ENCODE measurements at regions not wholly inside any gene's neighbourhood (a gene's known extent, or its start where the extent isn't known, plus 50 kb on each side); places are given as distances from the start of the nearest gene placed in this dataset.
A peak's percentile ranks its signal among the peaks of the same experiment; 100 is the strongest.

DNA sequence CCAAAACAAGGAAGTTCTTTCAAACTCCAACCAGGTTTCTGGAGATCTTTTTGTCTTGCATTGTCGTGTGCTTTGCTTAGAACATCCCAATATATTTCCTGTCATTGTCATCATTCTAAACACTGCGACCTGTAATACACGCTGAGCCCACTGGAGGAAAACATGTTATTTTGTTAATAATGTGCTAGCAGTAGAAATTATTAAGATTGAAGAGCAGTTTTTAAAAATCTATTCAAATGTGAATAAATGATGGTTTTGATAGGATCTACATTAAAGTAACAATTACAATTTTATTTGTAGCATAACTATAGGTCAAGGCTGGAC lies 268.5 kb downstream of the PTPRC start:
- Histone ChIP-seq H2BK15ac (ENCODE audit: low read depth, poor library complexity, severe bottlenecking) (no peak overlapping the region), H4K91ac (ENCODE audit: low read length) (no peak overlapping the region)

DNA sequence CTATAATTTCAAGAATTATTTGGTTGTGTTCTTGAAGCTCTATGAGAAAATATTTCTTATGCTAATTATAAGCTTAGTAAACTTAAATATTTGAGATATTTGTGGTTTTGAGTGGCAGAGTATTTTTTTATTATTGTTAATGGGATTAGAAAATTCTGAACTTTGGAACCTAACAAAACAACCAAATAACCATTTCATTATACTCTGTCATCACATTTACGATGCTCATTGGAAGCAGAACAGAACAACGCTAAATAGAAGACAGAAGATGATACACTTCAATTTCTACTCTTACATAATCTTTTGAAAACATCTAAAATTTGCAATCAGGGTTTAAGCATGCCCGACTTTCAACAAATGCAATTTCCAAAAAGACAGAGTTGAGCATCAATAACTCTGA lies 270.2 kb downstream of the PTPRC start:
- no peak overlapping the region for H2BK5ac ChIP-seq (ENCODE audit: low read depth, low read length, poor library complexity, severe bottlenecking)
- H3K9me3 ChIP-seq (ENCODE audit: control insufficient read depth, low read length) = no peaks in the 10 kb centered on the region
- H3K27me3 ChIP-seq (ENCODE audit: control insufficient read depth in 1 of 2, insufficient read depth in 1 of 2, low read length in 2 of 2) = no peaks in the 10 kb centered on the region
- H2BK120ac ChIP-seq (ENCODE audit: low read depth, low read length) = no peak overlapping the region
- no peak overlapping the region for H3K18ac ChIP-seq (ENCODE audit: low read depth in 1 of 2, low read length in 2 of 2)
- 99% methylated on average over 3 of the region's 3 CpGs for WGBS
- H2BK12ac ChIP-seq (ENCODE audit: low read length in 2 of 2) = no peak overlapping the region
- H3K9ac ChIP-seq (ENCODE audit: low read length) = no peak overlapping the region
- H3K27ac ChIP-seq (ENCODE audit: low read length, poor library complexity, severe bottlenecking) = no peak overlapping the region
- no peak overlapping the region for H2BK15ac ChIP-seq (ENCODE audit: low read depth, poor library complexity, severe bottlenecking)
- H3K36me3 ChIP-seq (ENCODE audit: control insufficient read depth in 1 of 2, insufficient read depth in 2 of 2, low read depth in 1 of 2, low read length in 2 of 2) = no peaks in the 10 kb centered on the region
- H3K79me1 ChIP-seq (replicated peaks; ENCODE audit: low read length, poor library complexity, severe bottlenecking) = no peaks in the 10 kb centered on the region
- no peak overlapping the region for H3K4me3 ChIP-seq (ENCODE audit: insufficient read depth in 1 of 2, low read depth in 1 of 2, low read length in 2 of 2)
- H4K91ac ChIP-seq (ENCODE audit: low read length) = no peak overlapping the region
- H3K14ac ChIP-seq (ENCODE audit: low read length in 2 of 2) = no peak overlapping the region
- H3K4me1 ChIP-seq (ENCODE audit: control insufficient read depth, insufficient read depth, low read depth, low read length) = peaks cover 3% of the 10 kb centered on the region
- H3K4ac ChIP-seq (ENCODE audit: low read depth in 1 of 2, low read length in 2 of 2) = no peak overlapping the region
- H2AFZ ChIP-seq (ENCODE audit: low read depth, low read length) = no peak overlapping the region
- no peak overlapping the region for H2AK5ac ChIP-seq (ENCODE audit: low read length, severe bottlenecking)
- no peak for DNase-seq
- H3K4me2 ChIP-seq (ENCODE audit: low read length, poor library complexity, severe bottlenecking) = no peak overlapping the region
- H4K8ac ChIP-seq (ENCODE audit: low read length) = no peak overlapping the region
- H3K23ac ChIP-seq (ENCODE audit: low read length in 2 of 2) = no peak overlapping the region

More for the DNA sequence above, 268.5 kb downstream of the PTPRC start:
- Histone ChIP-seq H3K27me3 (ENCODE audit: control insufficient read depth in 1 of 2, insufficient read depth in 1 of 2, low read length in 2 of 2) (no peaks in the 10 kb centered on the region), H3K23ac (ENCODE audit: low read length in 2 of 2) (no peak overlapping the region), H3K27ac (ENCODE audit: low read length, poor library complexity, severe bottlenecking) (no peak overlapping the region), H2BK120ac (ENCODE audit: low read depth, low read length) (no peak overlapping the region), H2AK5ac (ENCODE audit: low read length, severe bottlenecking) (no peak overlapping the region), H3K9me3 (ENCODE audit: control insufficient read depth, low read length) (no peaks in the 10 kb centered on the region), H3K18ac (ENCODE audit: low read depth in 1 of 2, low read length in 2 of 2) (no peak overlapping the region), H3K14ac (ENCODE audit: low read length in 2 of 2) (no peak overlapping the region), H2AFZ (ENCODE audit: low read depth, low read length) (no peak overlapping the region), H3K4me2 (ENCODE audit: low read length, poor library complexity, severe bottlenecking) (no peak overlapping the region), H3K36me3 (ENCODE audit: control insufficient read depth in 1 of 2, insufficient read depth in 2 of 2, low read depth in 1 of 2, low read length in 2 of 2) (no peaks in the 10 kb centered on the region), H3K9ac (ENCODE audit: low read length) (no peak overlapping the region), H2BK12ac (ENCODE audit: low read length in 2 of 2) (no peak overlapping the region), H2BK5ac (ENCODE audit: low read depth, low read length, poor library complexity, severe bottlenecking) (no peak overlapping the region), H3K79me1 (replicated peaks; ENCODE audit: low read length, poor library complexity, severe bottlenecking) (no peaks in the 10 kb centered on the region), H4K8ac (ENCODE audit: low read length) (no peak overlapping the region), H3K4me3 (ENCODE audit: insufficient read depth in 1 of 2, low read depth in 1 of 2, low read length in 2 of 2) (no peak overlapping the region), H3K4ac (ENCODE audit: low read depth in 1 of 2, low read length in 2 of 2) (no peak overlapping the region), H3K4me1 (ENCODE audit: control insufficient read depth, insufficient read depth, low read depth, low read length) (peaks cover 5% of the 10 kb centered on the region)
- 82% methylated on average over 3 of the region's 3 CpGs for WGBS
- DNase-seq = no peak

GRCh38 chr1:198909973-198910372 lies 271.1 kb downstream of the PTPRC start:
- Histone ChIP-seq H2AK5ac (ENCODE audit: low read length, severe bottlenecking) (no peak overlapping the region), H2BK5ac (ENCODE audit: low read depth, low read length, poor library complexity, severe bottlenecking) (no peak overlapping the region), H3K9ac (ENCODE audit: low read length) (no peak overlapping the region), H3K36me3 (ENCODE audit: control insufficient read depth in 1 of 2, insufficient read depth in 2 of 2, low read depth in 1 of 2, low read length in 2 of 2) (no peaks in the 10 kb centered on the region), H3K9me3 (ENCODE audit: control insufficient read depth, low read length) (no peaks in the 10 kb centered on the region), H3K27ac (ENCODE audit: low read length, poor library complexity, severe bottlenecking) (no peak overlapping the region), H3K4me3 (ENCODE audit: insufficient read depth in 1 of 2, low read depth in 1 of 2, low read length in 2 of 2) (no peak overlapping the region), H3K4me1 (ENCODE audit: control insufficient read depth, insufficient read depth, low read depth, low read length) (peaks cover 3% of the 10 kb centered on the region), H3K18ac (ENCODE audit: low read depth in 1 of 2, low read length in 2 of 2) (no peak overlapping the region), H2AFZ (ENCODE audit: low read depth, low read length) (no peak overlapping the region), H3K4me2 (ENCODE audit: low read length, poor library complexity, severe bottlenecking) (no peak overlapping the region), H3K27me3 (ENCODE audit: control insufficient read depth in 1 of 2, insufficient read depth in 1 of 2, low read length in 2 of 2) (no peaks in the 10 kb centered on the region), H3K4ac (ENCODE audit: low read depth in 1 of 2, low read length in 2 of 2) (no peak overlapping the region), H2BK120ac (ENCODE audit: low read depth, low read length) (no peak overlapping the region), H3K23ac (ENCODE audit: low read length in 2 of 2) (no peak overlapping the region), H3K14ac (ENCODE audit: low read length in 2 of 2) (no peak overlapping the region), H2BK12ac (ENCODE audit: low read length in 2 of 2) (no peak overlapping the region), H4K91ac (ENCODE audit: low read length) (no peak overlapping the region), H4K8ac (ENCODE audit: low read length) (no peak overlapping the region), H2BK15ac (ENCODE audit: low read depth, poor library complexity, severe bottlenecking) (no peak overlapping the region), H3K79me1 (replicated peaks; ENCODE audit: low read length, poor library complexity, severe bottlenecking) (no peaks in the 10 kb centered on the region)
- DNase-seq = peak; percentile 38
- WGBS = 37% methylated on average over 2 of the region's 2 CpGs

DNA sequence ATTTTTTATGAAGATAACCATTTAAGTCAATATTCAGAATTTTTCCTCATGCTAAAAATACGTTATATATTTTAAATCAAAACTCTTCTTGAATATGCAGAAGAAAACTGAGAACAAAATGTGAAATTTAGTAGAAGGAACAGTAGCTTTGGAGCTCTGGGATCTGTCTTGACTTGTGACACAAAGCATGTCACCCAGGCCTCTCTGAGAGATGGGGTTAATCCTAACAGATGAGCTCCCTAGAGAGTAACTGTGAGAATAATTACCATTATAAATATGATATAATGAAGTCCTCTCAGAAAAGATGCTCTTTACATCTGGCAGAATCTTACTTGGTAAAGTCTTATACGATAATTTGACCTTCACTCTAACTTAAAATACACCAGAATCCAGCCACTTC lies 272.0 kb downstream of the PTPRC start:
- WGBS = 65% methylated on average over 1 of the region's 2 CpGs

More for the DNA sequence above, 272.0 kb downstream of the PTPRC start:
- Histone ChIP-seq H3K36me3 (ENCODE audit: control insufficient read depth in 1 of 2, insufficient read depth in 2 of 2, low read depth in 1 of 2, low read length in 2 of 2) (no peaks in the 10 kb centered on the region), H3K14ac (ENCODE audit: low read length in 2 of 2) (no peak overlapping the region), H3K4me1 (ENCODE audit: control insufficient read depth, insufficient read depth, low read depth, low read length) (peaks cover 3% of the 10 kb centered on the region), H3K9ac (ENCODE audit: low read length) (no peak overlapping the region), H4K8ac (ENCODE audit: low read length) (no peak overlapping the region), H3K4me3 (ENCODE audit: insufficient read depth in 1 of 2, low read depth in 1 of 2, low read length in 2 of 2) (no peak overlapping the region), H2BK5ac (ENCODE audit: low read depth, low read length, poor library complexity, severe bottlenecking) (no peak overlapping the region), H3K4ac (ENCODE audit: low read depth in 1 of 2, low read length in 2 of 2) (no peak overlapping the region), H2BK120ac (ENCODE audit: low read depth, low read length) (no peak overlapping the region), H2BK15ac (ENCODE audit: low read depth, poor library complexity, severe bottlenecking) (no peak overlapping the region), H3K18ac (ENCODE audit: low read depth in 1 of 2, low read length in 2 of 2) (peak overlapping the region in 1 of 2 experiments; percentile 38), H4K91ac (ENCODE audit: low read length) (no peak overlapping the region), H2AK5ac (ENCODE audit: low read length, severe bottlenecking) (no peak overlapping the region), H2AFZ (ENCODE audit: low read depth, low read length) (no peak overlapping the region), H3K27me3 (ENCODE audit: control insufficient read depth in 1 of 2, insufficient read depth in 1 of 2, low read length in 2 of 2) (no peaks in the 10 kb centered on the region), H2BK12ac (ENCODE audit: low read length in 2 of 2) (no peak overlapping the region), H3K79me1 (replicated peaks; ENCODE audit: low read length, poor library complexity, severe bottlenecking) (no peaks in the 10 kb centered on the region), H3K9me3 (ENCODE audit: control insufficient read depth, low read length) (no peaks in the 10 kb centered on the region), H3K27ac (ENCODE audit: low read length, poor library complexity, severe bottlenecking) (no peak overlapping the region), H3K4me2 (ENCODE audit: low read length, poor library complexity, severe bottlenecking) (no peak overlapping the region), H3K23ac (ENCODE audit: low read length in 2 of 2) (no peak overlapping the region)
- DNase-seq = no peak

All from mesenchymal stem cell (in vitro differentiated cells and primary cell).